HG03103 (cell line): ENCODE measurements at regions not wholly inside any gene's neighbourhood (a gene's known extent, or its start where the extent isn't known, plus 50 kb on each side); places are given as distances from the start of the nearest gene placed in this dataset.

Experiments
- ATAC-seq: cut with Tn5 transposase; IDR thresholded peaks from one replicate; pipeline ENCODE4 v1.9.1; 2021; ENCODE audit warnings: low read depth; ENCODE audit not compliant: unreplicated experiment

GRCh38 chr4:38572793-38573192 is 91.2 kb upstream of the KLF3 start:
- ATAC-seq = no peak

DNA sequence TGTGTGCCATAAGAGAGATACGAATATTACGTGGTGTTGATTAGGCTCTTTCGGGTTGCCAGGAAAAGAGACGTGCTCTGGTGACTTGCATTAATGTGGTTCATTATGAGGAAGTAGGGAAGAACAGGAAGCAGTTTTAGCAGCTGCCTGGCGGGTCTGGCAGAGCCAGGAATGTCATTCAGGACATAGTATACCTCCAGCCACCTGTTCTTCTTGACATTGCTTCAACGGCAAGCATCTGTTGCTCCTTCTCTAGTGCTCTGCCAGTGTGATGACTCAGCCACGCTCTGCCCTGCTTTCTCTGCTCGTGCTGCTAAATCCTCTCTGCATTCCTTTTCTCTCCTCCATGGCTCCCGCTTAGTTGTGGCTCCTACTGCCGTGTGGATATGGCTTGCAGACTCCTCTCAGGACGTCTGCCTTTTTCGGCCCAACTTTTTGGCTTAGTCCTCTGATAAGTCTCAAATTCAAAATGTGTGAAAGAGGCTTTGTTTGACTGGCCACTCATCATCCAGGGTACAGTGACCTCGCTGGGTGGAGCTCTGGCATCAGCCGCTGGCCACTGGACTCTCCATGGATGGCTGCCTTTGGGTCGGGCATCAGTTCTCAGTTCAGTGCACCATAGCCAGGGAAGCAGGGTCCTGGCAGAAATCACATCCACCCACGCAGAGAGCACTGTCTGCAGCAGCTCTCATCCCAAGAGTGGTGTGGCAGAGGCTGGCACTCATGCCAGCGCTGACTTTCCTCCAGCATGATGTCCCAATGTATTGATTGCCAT is 89.3 kb upstream of the KLF3 start:
- no peak for ATAC-seq

DNA sequence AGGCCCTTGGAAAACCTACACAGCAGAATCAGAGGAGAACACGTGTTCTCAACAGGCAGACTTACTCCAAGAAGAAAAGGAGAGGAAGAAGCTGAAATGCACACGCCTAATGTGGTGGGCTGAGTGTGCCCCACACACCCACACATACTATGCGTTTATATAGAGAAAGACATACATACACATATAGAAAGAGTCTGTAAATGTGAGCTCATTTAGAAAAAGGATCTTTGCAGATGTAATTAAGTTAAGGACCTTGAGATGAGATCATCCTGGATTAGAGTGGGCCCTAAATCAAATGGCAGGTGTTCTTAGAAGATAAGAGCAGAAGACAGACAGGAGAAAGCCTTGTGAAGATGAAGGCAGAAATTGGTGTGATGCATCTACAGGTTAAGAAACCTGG is 87.2 kb upstream of the KLF3 start:
- ATAC-seq = no peak

- ATAC-seq = no peak
These were observed 86.5 kb upstream of the KLF3 start for GRCh38 chr4:38577462-38577861.

- ATAC-seq = no peak
These were observed 82.4 kb upstream of the KLF3 start for GRCh38 chr4:38581426-38582106.

DNA sequence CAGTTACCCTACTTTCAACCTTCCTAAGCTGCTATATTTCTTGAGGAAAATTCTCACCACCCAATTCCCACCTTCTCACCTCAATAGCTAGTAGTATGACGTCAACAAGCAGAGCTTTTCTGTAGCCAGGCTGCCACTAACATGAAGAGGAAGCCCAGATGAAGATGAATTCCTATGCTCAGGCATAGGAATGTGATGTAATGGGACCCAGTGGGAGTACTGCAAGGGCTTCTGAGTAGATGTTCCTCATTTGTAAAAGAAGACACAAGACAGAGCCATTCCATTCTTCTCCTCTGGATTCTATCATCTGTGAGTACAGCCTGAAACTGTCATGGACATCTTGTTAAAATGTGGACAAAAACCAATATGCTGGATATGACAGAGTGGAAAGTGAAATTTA is 81.6 kb upstream of the KLF3 start:
- ATAC-seq = no peak

DNA sequence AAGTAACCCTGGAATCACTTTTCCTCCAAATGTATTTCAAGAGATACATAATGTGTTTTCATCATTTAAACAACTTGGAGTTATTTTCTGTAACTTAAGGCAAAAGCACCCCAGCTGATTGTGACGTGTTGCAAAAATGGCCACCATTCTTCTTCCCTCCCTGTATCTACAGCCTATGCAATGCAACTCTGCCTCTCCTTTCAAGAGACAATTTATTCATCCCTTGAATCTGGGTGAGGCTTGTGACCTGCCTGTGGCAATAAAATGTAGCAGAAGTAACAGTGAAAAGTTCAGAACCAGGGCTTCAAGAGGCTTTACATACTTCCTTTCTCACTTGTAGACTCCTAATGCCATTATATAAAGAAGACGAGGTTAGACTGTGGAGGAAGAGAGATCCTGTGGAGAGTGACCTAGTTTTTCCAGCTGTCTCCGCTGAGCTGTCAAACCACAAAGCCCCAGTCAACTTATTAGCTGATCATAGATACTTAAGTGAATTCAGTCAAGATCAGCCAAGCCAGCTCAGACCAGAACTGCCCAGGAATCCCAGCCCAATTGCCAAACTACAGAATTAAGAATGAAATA is 81.0 kb upstream of the KLF3 start:
- no peak for ATAC-seq

- no peak for ATAC-seq
These were observed 78.1 kb upstream of the KLF3 start for GRCh38 chr4:38585871-38586270.

- ATAC-seq = no peak
These were observed 76.9 kb upstream of the KLF3 start for GRCh38 chr4:38587106-38587505.

DNA sequence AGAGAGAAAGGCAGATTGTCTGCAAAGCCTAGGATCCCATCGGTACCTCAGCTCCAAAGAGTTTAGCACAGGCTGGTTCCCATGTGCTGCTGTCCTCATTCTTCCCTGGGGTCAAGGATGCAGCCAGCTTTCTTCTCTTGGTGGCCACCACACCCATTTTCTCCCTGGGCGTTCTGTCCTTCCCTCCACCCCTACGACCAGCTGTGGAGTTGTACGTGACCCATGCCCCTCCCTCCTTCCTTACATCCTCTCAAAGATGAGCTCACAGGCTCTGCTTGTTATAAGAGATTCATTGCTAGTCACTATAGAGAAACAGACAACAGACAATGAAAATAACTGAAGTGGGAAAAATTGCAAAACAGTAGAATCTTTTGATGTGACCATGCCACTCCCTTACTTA is 74.0 kb upstream of the KLF3 start:
- ATAC-seq = no peak

DNA sequence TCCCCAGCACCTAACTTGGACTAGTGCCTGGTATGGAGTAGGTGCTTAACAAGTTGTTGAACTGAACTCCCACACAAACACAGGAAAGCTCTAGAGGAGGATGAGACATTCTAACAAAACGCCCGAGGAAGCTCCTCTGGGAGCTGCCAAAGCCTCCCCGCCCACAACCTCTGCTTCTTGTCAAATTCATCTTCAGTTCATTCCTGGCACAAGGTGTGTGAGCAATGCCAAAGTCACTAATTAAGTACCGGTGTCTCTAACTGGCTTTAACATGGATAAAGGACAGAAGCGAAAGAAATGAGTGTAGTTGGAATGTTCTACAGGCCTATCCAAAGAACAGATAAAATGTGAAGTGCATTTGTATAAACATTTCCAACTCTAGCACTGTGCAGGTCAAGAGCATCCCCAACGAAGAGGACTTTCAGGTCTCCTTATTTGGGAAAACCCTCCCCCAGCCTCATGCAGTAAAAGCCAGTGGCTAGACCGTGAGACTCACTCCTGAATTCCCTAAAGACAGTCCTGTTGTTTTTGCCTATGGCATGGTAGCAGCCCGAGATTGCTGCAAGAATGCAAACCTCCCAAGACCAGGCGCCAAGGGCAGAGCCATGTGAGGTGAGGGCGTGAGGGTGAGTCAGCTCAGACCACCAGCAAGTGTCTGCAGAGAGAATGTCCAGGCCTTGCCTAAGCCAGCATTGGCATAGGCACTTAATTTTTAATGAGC is 72.2 kb upstream of the KLF3 start:
- ATAC-seq = no peak

DNA sequence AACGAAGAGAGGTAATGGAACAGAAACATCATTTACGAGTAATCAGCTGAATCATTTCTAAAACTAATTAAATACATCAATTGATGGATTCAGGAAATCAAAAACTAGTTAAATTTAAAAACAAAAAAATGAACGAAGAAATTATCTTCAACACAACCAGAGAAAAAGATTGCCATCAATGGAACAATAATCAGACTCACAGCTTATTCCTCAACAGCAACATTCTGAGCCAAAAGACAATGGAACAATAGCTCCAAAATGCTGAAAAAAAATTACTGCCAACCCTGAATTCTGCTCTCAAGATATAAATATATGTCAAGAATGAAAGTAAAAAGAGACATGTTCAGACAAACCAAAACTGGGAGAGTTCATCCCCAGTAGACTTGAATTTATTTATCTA is 65.5 kb upstream of the KLF3 start:
- ATAC-seq = no peak

GRCh38 chr4:38600575-38600974 is 63.4 kb upstream of the KLF3 start:
- ATAC-seq = no peak

GRCh38 chr4:38601244-38601915 is 62.6 kb upstream of the KLF3 start:
- ATAC-seq = no peak

GRCh38 chr4:38601916-38602291 is 62.1 kb upstream of the KLF3 start:
- no peak for ATAC-seq

DNA sequence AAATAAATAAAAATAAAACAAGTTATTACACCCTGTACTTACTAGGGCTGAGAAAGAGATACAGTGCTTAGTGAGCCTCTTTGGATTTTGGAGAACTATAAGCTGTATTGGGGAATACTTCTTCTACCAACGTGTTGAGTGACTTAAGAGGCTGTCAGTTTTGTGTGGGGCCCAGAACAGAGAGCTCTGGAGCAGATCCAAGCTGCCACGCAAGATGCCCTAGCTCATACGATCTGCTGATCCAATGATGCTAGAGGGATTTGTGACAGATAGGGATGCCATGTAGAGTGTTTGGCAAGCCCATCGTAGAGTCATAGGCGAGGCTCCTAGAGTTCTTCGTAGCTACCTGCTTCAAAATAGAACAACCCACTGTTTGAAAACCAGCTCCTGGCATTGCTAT is 60.3 kb upstream of the KLF3 start:
- no peak for ATAC-seq

DNA sequence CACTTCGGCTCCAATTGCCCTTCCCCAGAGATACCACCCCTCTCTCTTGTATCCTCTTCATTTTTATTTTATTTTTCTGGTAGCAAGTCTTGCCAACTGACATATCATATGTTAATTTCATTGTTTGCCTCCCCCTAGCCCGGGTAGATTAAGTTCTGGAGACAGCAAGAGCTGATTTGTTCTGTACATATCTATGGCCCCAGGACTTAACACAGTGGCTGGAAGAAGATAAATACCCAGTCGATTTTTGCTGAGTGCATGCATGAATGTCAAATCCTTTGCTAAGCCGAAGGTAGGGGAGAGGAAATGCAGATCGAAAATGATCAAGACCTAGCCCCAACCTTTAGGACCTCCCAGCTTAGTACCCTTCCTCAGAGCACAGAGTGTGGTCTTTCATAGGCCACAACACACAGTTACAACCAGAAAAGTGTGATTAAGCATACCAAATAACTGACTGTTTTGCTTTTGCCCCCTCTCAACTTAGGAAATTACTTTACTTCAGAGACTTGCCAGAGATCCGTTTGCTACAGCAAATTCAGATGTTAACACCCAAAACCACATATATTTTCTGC is 58.7 kb upstream of the KLF3 start:
- no peak for ATAC-seq

GRCh38 chr4:38605753-38606586 is 58.0 kb upstream of the KLF3 start:
- no peak for ATAC-seq

DNA sequence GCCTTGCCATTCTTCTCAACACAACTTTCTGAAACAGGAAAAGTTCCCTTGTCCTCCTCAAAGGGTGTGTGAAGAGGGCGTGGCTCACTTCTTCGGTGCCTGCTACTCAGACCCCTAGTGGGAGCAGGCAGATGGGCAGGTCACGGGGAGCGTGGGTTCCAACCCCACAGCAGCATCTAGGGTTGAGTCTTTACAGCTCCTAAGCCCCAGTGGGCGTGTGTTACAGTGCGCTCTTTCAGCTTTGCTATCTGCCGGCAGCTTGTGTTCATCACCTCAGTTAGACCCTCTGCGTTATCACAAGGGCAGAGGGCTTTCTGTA is 57.5 kb upstream of the KLF3 start:
- ATAC-seq = no peak

- ATAC-seq = no peak
These were observed 54.4 kb upstream of the KLF3 start for GRCh38 chr4:38609614-38610013.
